ENCODE measurements at regions not wholly inside any gene's neighbourhood (a gene's known extent, or its start where the extent isn't known, plus 50 kb on each side); places are given as distances from the start of the nearest gene placed in this dataset.

- peak overlapping the region; percentile 33 to 77 (median 58) for H3K27ac ChIP-seq (replicated peaks in 1 of 4)
- peaks cover 19 to 53% (median 52%) of the 10 kb centered on the region in 4 donors for H3K4me1 ChIP-seq
- TF ChIP-seq EP300 (IDR thresholded peaks at IDR 0.05): no peak
- no peak for TF ChIP-seq POLR2AphosphoS5 (IDR thresholded peaks at IDR 0.05)
- 60% methylated on average over 6 of the region's 6 CpGs for WGBS
- H3K9me3 ChIP-seq: no peaks in the 10 kb centered on the region
- H3K36me3 ChIP-seq: no peaks in the 10 kb centered on the region
- intact Hi-C loops (cut with DNase I): loop anchor here (5.0 to 10.0 kb wide), 3 partner anchors 86 to 571 kb away; partner anchors contain the start of gene KLF4
- H3K4me3 ChIP-seq: no peak overlapping the region
- no peak for DNase-seq (ENCODE audit: extremely low spot score)
- no peaks in the 10 kb centered on the region for H3K27me3 ChIP-seq
Measured at GRCh38 chr9:108056084-108056804, 566.7 kb upstream of the KLF4 start.

GRCh38 chr9:108054131-108054630 lies 564.6 kb upstream of the KLF4 start:
- 78% methylated on average over 3 of the region's 3 CpGs for WGBS
- Histone ChIP-seq H3K27me3 (no peaks in the 10 kb centered on the region), H3K36me3 (no peaks in the 10 kb centered on the region), H3K9me3 (no peaks in the 10 kb centered on the region), H3K4me3 (peak overlapping the region in 3 of 4 donors; percentile 14 to 22 (median 16)), H3K4me1 (peaks cover 19 to 53% (median 52%) of the 10 kb centered on the region in 4 donors), H3K27ac (replicated peaks in 1 of 4) (peak overlapping the region; percentile 66 to 76 (median 72))
- TF ChIP-seq EP300 (IDR thresholded peaks at IDR 0.05) (no peak), POLR2AphosphoS5 (IDR thresholded peaks at IDR 0.05) (no peak), POLR2A (IDR thresholded peaks at IDR 0.05; ENCODE audit: low read depth) (no peak), CTCF (IDR thresholded peaks at IDR 0.05) (no peak)
- intact Hi-C loops (cut with DNase I): loop anchor here (5.0 to 10.0 kb wide), 3 partner anchors 299 to 569 kb away; partner anchors contain the start of gene KLF4
- no peak for DNase-seq (ENCODE audit: extremely low spot score)

GRCh38 chr9:108053555-108054061 lies 564.0 kb upstream of the KLF4 start:
- intact Hi-C loops (cut with DNase I): loop anchor here (5.0 to 10.0 kb wide), 3 partner anchors 299 to 569 kb away; partner anchors contain the start of gene KLF4
- H3K27ac ChIP-seq (replicated peaks in 1 of 4): peak overlapping the region; percentile 66 to 76 (median 72)
- no peaks in the 10 kb centered on the region for H3K9me3 ChIP-seq
- 33% methylated on average over 12 of the region's 12 CpGs for WGBS
- TF ChIP-seq POLR2A (IDR thresholded peaks at IDR 0.05; ENCODE audit: low read depth) (no peak), CTCF (IDR thresholded peaks at IDR 0.05) (no peak), POLR2AphosphoS5 (IDR thresholded peaks at IDR 0.05) (peak; percentile 43 to 44)
- H3K36me3 ChIP-seq: no peaks in the 10 kb centered on the region
- H3K27me3 ChIP-seq: no peaks in the 10 kb centered on the region
- no peak for DNase-seq (ENCODE audit: extremely low spot score)
- H3K4me3 ChIP-seq: peak overlapping the region in 3 of 4 donors; percentile 14 to 22 (median 16)
- H3K4me1 ChIP-seq: peaks cover 19 to 53% (median 52%) of the 10 kb centered on the region in 4 donors

- no peak for DNase-seq (ENCODE audit: extremely low spot score)
- intact Hi-C loops (cut with DNase I): loop anchor here (5.0 to 10.0 kb wide), 3 partner anchors 298 to 568 kb away; partner anchors contain the start of gene KLF4
- Histone ChIP-seq H3K27me3 (no peaks in the 10 kb centered on the region), H3K4me1 (peaks cover 19 to 49% (median 46%) of the 10 kb centered on the region in 4 donors), H3K9me3 (no peaks in the 10 kb centered on the region), H3K4me3 (no peak overlapping the region), H3K27ac (replicated peaks in 1 of 4) (peak overlapping the region in 3 of 4 donors; percentile 66 to 72 (median 72)), H3K36me3 (no peaks in the 10 kb centered on the region)
- 91% methylated on average over 7 of the region's 7 CpGs for WGBS
- TF ChIP-seq POLR2A (IDR thresholded peaks at IDR 0.05; ENCODE audit: low read depth) (no peak), EP300 (IDR thresholded peaks at IDR 0.05) (no peak), CTCF (IDR thresholded peaks at IDR 0.05) (no peak), POLR2AphosphoS5 (IDR thresholded peaks at IDR 0.05) (no peak)
Measured at GRCh38 chr9:108052431-108053080, 563.0 kb upstream of the KLF4 start.

GRCh38 chr9:108050894-108051293 lies 561.3 kb upstream of the KLF4 start:
- intact Hi-C loops (cut with DNase I): loop anchor here (5.0 to 10.0 kb wide), 3 partner anchors 296 to 566 kb away; partner anchors contain the start of gene KLF4

More at GRCh38 chr9:108050894-108051293, 561.3 kb upstream of the KLF4 start:
- TF ChIP-seq CTCF (IDR thresholded peaks at IDR 0.05) (no peak), POLR2A (IDR thresholded peaks at IDR 0.05; ENCODE audit: low read depth) (no peak), EP300 (IDR thresholded peaks at IDR 0.05) (no peak), POLR2AphosphoS5 (IDR thresholded peaks at IDR 0.05) (no peak)
- no peak for DNase-seq (ENCODE audit: extremely low spot score)
- Histone ChIP-seq H3K4me1 (peaks cover 19 to 32% (median 30%) of the 10 kb centered on the region in 4 donors), H3K36me3 (no peaks in the 10 kb centered on the region), H3K9me3 (no peaks in the 10 kb centered on the region), H3K4me3 (no peak overlapping the region), H3K27ac (replicated peaks in 1 of 4) (no peak overlapping the region), H3K27me3 (no peaks in the 10 kb centered on the region)
- WGBS: 89% methylated on average over 4 of the region's 4 CpGs
